Duodenal mucosa (tissue), 2 donors: ENCODE measurements at regions not wholly inside any gene's neighbourhood (a gene's known extent, or its start where the extent isn't known, plus 50 kb on each side); places are given as distances from the start of the nearest gene placed in this dataset.

Experiments
- H3K27ac ChIP-seq: one replicate; pipeline ENCODE4 v1.7.0; 2013; ENCODE audit warnings: low read depth, low read length
- H3K27me3 ChIP-seq, 2 donors: one replicate each; pipeline ENCODE4 v1.7.0; 2013; ENCODE audit warnings: low read length in 2 of 2, control low read depth in 1 of 2; ENCODE audit not compliant: insufficient read depth in 2 of 2, control insufficient read depth in 1 of 2
- H3K36me3 ChIP-seq, 2 donors: one replicate each; pipeline ENCODE4 v1.7.0; 2013; ENCODE audit warnings: low read length in 2 of 2, control low read depth in 1 of 2; ENCODE audit not compliant: insufficient read depth in 2 of 2, control insufficient read depth in 1 of 2
- H3K4me1 ChIP-seq, 2 donors: one replicate each; pipeline ENCODE4 v1.7.0; 2013; ENCODE audit warnings: low read length in 2 of 2, control low read depth in 1 of 2; ENCODE audit not compliant: insufficient read depth in 2 of 2, control insufficient read depth in 1 of 2
- H3K4me3 ChIP-seq, 2 donors: one replicate each; pipeline ENCODE4 v1.7.0; 2013; ENCODE audit warnings: low read length in 2 of 2, low read depth in 1 of 2
- H3K9ac ChIP-seq, 2 donors: one replicate each; pipeline ENCODE4 v1.7.0; 2013; ENCODE audit warnings: low read length in 2 of 2, low read depth in 1 of 2
- H3K9me3 ChIP-seq, 2 donors: one replicate each; pipeline ENCODE4 v1.7.0; 2013; ENCODE audit warnings: low read length in 2 of 2, control low read depth in 1 of 2; ENCODE audit not compliant: control insufficient read depth in 1 of 2

DNA sequence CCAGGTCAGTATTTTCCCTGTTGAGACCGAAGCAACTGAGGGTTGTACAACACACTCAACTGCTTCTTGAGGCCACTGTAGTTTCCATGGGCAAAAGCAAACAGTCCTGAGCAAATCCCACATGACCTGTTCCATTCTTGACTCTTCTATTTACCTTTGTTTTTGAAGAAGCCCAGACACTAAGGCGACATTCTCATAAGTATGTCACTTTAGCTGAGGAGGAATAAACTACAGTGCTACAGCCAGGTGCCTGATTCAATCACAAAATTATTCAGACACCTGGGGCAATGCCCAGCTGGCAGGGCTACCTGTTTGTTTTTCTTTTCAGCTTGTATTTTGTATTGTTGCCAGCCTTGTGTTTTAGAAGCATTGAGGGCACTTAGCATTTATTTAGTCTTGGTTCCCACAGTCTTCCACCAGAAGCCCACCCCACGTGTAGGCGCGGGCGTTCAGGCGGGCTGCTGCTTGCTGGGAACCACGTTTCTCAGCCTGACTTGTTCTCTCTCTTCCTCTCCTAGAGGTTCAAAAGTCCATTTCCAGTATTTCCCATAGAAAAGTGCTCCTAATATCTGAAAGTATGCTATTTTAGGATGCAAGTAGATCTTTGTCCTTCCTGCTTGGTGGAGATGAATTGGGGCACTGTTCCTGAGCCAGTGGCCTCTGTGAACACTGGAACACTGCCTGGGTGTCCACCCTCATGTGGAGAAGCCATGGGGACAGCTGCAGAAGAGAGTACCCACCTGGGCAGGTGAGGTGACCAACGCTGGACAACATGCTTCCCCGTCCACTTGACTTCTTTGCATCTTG, 99.0 kb upstream of the COPS8 start:
- Histone ChIP-seq H3K9me3 (peaks cover 4 to 6% of the 10 kb centered on the region in 2 donors), H3K4me1 (peaks cover 0 to 9% of the 10 kb centered on the region in 2 donors), H3K27me3 (no peaks in the 10 kb centered on the region), H3K27ac (no peak overlapping the region), H3K36me3 (no peaks in the 10 kb centered on the region), H3K4me3 (no peak overlapping the region), H3K9ac (no peak overlapping the region)

- Histone ChIP-seq H3K27me3 (no peaks in the 10 kb centered on the region), H3K4me3 (no peak overlapping the region), H3K9me3 (peaks cover 0 to 3% of the 10 kb centered on the region in 2 donors), H3K9ac (no peak overlapping the region), H3K36me3 (no peaks in the 10 kb centered on the region), H3K27ac (no peak overlapping the region), H3K4me1 (peaks cover 0 to 9% of the 10 kb centered on the region in 2 donors)
These were observed 97.5 kb upstream of the COPS8 start for GRCh38 chr2:236988216-236988615.

GRCh38 chr2:236988690-236989624, 96.7 kb upstream of the COPS8 start:
- Histone ChIP-seq H3K36me3 (no peaks in the 10 kb centered on the region), H3K9ac (no peak overlapping the region), H3K27ac (no peak overlapping the region), H3K4me3 (no peak overlapping the region), H3K4me1 (peaks cover 0 to 9% of the 10 kb centered on the region in 2 donors), H3K9me3 (no peaks in the 10 kb centered on the region), H3K27me3 (no peaks in the 10 kb centered on the region)

DNA sequence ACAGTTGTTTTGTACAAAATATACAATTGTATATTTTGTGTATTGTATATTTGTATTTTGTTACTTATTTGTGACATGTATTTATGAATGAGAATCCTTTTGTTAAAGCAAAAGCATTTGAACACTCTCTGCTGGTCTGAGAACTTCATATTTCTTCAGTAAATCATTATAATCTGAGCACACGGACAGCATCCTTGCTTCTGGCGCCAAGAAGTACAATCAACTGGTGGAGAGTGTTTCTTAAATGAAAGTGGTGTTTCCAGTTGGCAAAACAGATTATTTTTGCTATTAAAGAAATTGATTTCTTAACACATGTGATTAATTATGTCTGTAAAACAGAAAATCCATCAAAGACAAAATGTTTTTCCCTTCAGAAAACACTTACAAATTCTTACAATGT, 95.1 kb upstream of the COPS8 start:
- Histone ChIP-seq H3K4me3 (no peak overlapping the region), H3K27ac (no peak overlapping the region), H3K4me1 (peaks cover 0 to 9% of the 10 kb centered on the region in 2 donors), H3K27me3 (no peaks in the 10 kb centered on the region), H3K9ac (no peak overlapping the region), H3K36me3 (no peaks in the 10 kb centered on the region), H3K9me3 (no peaks in the 10 kb centered on the region)

- peaks cover 0 to 9% of the 10 kb centered on the region in 2 donors for H3K4me1 ChIP-seq
- H3K9me3 ChIP-seq: no peaks in the 10 kb centered on the region
- H3K36me3 ChIP-seq: no peaks in the 10 kb centered on the region
- H3K4me3 ChIP-seq: no peak overlapping the region
- no peak overlapping the region for H3K9ac ChIP-seq
- no peak overlapping the region for H3K27ac ChIP-seq
- H3K27me3 ChIP-seq: no peaks in the 10 kb centered on the region
These were observed 93.8 kb upstream of the COPS8 start for GRCh38 chr2:236991874-236992273.

- no peak overlapping the region for H3K4me3 ChIP-seq
- no peaks in the 10 kb centered on the region for H3K27me3 ChIP-seq
- H3K36me3 ChIP-seq: no peaks in the 10 kb centered on the region
- peaks cover 0 to 8% of the 10 kb centered on the region in 2 donors for H3K4me1 ChIP-seq
- H3K9ac ChIP-seq: no peak overlapping the region
- H3K27ac ChIP-seq: no peak overlapping the region
- no peaks in the 10 kb centered on the region for H3K9me3 ChIP-seq
These were observed 92.4 kb upstream of the COPS8 start for GRCh38 chr2:236993286-236993685.

DNA sequence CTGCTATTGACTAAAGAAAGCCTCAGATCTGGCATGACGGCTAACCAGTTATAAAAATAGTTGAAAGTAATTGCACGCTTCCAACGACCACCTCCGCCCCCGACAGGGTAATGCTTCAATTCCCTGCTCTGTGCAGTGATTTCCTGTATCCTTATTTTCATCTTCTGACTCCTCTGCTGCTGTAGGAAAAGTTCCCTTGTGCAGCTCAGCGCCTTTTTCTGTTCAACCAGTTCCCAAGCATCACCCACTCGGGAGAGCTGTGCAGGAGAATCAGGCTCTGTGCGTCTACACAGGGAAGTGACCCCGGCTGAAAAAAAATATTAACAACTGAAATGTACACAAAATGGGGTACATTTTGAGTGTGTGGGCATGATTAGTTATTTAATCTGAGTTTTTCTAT, 91.3 kb upstream of the COPS8 start:
- Histone ChIP-seq H3K4me1 (no peaks in the 10 kb centered on the region), H3K27me3 (peaks cover 0 to 3% of the 10 kb centered on the region in 2 donors), H3K4me3 (no peak overlapping the region), H3K9me3 (no peaks in the 10 kb centered on the region), H3K36me3 (no peaks in the 10 kb centered on the region), H3K27ac (no peak overlapping the region), H3K9ac (no peak overlapping the region)

GRCh38 chr2:236997069-236997715, 88.5 kb upstream of the COPS8 start:
- no peak overlapping the region for H3K4me3 ChIP-seq
- H3K27me3 ChIP-seq: peaks cover 0 to 3% of the 10 kb centered on the region in 2 donors
- H3K9me3 ChIP-seq: no peaks in the 10 kb centered on the region
- no peak overlapping the region for H3K27ac ChIP-seq
- no peaks in the 10 kb centered on the region for H3K4me1 ChIP-seq
- H3K9ac ChIP-seq: no peak overlapping the region
- H3K36me3 ChIP-seq: no peaks in the 10 kb centered on the region

DNA sequence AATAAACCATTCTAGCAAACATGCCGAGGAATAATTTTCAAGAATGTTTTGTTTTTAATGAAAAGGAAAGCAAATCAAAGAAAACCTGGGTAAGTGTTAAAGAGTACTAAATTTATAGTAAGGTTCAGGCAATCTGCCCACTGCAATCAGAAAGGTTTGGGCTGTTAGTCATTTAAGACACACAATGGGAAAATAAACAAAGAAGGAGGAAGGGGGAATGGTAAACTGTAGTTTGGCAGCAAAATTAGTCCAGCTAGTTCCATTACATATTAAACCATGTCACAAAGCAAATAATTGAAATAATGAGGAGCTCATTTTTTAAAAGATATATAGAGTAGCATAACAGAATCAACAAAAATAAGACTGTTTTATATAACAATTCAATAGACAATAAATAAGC, 87.5 kb upstream of the COPS8 start:
- H3K36me3 ChIP-seq: no peaks in the 10 kb centered on the region
- H3K4me1 ChIP-seq: no peaks in the 10 kb centered on the region
- H3K9ac ChIP-seq: no peak overlapping the region
- no peak overlapping the region for H3K27ac ChIP-seq
- H3K9me3 ChIP-seq: no peaks in the 10 kb centered on the region
- H3K4me3 ChIP-seq: no peak overlapping the region
- H3K27me3 ChIP-seq: peaks cover 0 to 3% of the 10 kb centered on the region in 2 donors

GRCh38 chr2:236998758-236999157, 86.9 kb upstream of the COPS8 start:
- no peak overlapping the region for H3K9ac ChIP-seq
- H3K4me1 ChIP-seq: no peaks in the 10 kb centered on the region
- no peak overlapping the region for H3K27ac ChIP-seq
- H3K4me3 ChIP-seq: no peak overlapping the region
- H3K27me3 ChIP-seq: peaks cover 0 to 3% of the 10 kb centered on the region in 2 donors
- H3K36me3 ChIP-seq: no peaks in the 10 kb centered on the region
- H3K9me3 ChIP-seq: no peaks in the 10 kb centered on the region
